Activated CD4-positive, alpha-beta T cell treated with anti-CD3 and anti-CD28 coated beads, Interleukin-2, amount 50 U/mL, for 16 hours (primary cell): ENCODE measurements at regions not wholly inside any gene's neighbourhood (a gene's known extent, or its start where the extent isn't known, plus 50 kb on each side); places are given as distances from the start of the nearest gene placed in this dataset.

ENCODE experiments used
- DNase-seq: peaks from one replicate; pipeline ENCODE4 v3.0.0-alpha.2; 2020

DNA sequence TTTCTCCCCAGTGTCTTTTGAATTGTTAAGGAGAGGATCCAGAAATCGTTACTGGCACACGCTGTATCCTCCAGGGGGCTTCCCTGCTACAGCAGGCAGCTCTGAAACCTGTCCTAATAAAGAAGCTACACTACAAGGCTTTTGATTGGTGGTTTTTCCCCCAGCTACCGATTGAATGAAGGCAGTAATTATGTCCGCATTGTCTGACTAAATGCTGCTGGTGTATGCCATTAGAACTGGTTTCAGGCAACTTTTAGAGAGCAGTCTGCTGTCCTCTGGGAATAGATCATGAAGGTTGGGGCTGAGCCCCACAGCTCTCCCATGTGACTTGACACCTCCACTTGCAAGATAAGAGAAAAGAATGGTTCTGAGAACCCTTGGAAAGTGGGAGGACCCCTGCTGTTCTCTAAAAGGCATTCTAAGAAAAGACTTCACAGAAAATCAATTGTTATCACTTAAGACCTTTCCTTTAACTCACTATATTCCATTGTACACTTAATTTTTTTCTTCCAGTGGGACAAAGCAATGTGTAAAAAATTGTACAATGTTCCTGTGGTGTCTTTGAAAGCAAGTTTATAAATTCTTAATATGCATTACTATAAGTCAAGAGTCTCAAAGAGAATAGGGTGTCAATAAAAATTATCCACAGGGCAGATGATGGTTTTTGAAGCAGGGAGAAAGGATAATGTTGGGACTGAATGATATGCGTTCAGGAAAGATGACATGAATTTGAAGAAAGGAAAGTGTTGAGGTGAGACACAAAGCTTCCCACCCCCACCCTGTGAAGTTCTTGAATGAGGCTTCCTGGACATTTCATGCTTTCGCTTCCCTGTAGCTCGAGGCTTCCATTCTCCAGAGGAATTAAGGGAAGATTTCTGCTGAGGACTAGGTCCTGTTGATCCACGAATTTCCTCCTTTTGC is 53.0 kb upstream of the DAZL start:
- DNase-seq, result no peak

DNA sequence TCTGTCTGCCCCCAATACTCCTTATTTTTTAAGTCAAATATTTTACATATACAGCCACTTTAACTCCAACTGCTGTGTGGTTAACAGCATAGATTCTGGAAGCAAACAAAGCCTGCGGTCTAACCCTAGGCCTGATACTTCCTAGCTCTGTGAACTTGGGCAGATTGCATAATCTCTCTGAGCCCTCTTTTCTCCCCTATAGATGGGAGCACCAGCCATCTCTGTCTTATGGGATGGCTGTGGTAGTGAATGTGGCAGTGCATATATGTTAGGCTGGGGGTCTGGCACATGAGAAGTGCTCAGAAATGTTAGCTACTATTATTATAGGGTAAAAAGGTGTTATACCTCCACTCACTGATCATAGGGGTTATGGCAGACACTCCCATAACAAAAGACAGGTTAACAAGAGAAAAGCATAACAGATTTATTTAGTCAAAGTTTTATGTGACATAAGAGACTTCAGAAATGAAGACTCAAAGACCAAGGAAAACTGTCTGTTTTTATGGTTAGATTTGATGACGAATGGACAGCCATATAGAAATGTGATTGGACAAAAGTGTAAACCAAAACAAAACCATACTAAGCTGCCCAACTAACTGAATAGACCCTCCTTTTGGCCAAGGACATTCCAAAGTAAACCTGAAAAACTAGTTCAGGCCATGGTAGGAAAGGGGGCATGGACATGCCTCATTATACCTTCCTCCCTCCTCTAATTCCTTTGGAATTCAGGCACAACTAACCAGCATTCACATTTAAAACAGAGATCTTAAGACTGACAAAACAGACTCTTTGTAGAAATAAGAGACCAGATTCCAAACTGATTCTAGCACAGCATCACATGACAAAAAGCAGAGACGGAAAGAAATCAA is 53.9 kb upstream of the DAZL start:
- DNase-seq, result no peak

DNA sequence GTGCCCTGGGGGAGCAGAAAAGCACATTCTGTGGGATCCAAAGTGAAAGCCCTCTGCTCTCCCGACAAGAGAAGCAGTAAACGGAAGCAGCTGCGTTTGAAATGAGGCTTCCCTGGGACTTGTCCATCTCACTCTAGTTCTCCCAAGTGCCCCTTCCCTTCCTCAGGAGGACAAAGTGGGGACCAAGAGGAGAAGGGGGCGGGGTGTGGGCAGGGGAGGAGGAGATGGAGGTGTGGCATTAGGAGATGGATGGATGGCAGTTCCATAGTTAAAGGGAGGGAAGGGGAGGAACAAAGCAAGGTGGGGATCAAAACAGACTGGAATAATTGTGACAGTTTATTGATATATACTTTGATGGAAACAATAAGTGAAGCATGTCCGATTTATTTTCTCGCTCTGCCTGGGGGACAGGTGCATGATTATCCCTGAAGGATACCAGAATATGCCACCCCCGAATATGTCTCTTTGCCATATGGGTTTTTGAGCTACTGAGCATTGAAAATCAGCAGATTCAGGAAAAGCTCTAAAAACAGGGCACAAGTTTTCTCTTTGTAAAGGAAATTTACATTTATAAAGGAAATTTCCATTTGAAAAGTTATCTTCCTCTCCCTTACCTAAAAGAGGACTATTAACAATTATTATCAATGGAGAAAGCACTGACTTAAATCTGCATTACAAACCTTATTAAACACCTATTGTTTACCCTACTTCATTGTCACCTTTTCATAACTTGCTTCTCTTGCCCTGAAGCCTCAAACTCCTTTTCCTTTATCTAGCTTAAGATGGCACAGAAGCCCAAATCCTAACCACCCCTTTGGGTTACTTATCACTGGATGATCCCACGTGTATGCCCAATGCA is 58.9 kb upstream of the DAZL start:
- DNase-seq, result no peak

DNA sequence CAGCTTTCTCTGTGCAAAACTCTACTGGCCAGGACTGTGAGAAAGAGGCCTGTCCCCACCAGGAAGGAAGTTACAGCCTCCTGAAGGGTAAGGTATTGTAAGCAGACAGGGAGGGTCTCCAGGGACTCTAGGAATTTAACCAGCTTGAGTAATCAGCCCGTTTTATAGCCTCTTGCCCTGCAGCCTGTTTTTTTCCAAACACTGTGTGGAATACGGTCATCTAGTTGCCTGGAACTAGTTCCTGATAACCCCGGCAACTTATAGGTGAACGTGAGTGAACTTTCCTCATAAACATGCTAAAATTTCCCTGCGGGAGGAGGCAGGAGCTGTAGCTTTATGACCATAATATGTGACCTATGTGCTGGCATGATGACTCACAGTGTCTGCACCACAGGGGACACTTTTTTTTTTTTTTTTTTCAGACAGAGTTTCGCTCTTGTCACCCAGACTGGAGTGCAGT is 60.1 kb upstream of the DAZL start:
- no peak for DNase-seq

DNA sequence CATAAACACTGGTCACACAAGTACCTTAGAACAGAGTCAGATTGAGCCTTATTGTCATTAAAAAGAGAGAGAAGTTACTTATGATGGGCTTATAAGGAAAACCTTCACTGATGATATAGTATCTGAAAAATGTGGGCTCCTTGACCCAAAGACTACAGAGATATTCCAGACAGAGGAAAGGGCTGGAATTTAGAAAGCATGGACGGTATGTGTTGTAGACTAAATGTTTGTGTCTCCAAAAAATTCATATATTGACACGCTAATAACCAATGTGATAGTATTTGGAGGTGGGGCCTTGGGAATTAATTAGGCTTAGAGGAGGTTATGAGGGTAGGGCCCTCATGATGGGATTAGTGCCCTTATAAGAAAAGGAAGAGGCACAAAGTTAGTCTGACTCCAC is 61.0 kb upstream of the DAZL start:
- DNase-seq, result no peak

DNA sequence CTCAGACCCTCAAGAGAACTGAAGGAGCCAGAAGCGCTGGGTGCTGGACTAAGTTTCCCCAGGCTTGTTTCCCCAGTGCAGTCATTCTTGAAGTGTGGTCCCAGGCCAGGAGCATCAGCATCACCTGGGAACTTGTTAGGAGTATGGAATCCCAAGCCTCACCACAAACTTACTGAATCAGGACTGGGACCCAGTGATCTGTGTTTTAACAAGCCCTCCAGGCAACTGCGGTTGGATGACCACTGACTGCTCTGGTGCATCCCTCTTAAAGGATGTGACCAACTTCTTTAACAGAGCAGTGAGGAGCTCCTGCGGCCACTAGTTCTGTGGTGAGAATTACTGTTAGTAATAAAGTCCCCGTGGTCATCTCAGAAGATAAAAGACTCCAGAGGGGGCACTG is 62.4 kb upstream of the DAZL start:
- DNase-seq, result no peak

DNA sequence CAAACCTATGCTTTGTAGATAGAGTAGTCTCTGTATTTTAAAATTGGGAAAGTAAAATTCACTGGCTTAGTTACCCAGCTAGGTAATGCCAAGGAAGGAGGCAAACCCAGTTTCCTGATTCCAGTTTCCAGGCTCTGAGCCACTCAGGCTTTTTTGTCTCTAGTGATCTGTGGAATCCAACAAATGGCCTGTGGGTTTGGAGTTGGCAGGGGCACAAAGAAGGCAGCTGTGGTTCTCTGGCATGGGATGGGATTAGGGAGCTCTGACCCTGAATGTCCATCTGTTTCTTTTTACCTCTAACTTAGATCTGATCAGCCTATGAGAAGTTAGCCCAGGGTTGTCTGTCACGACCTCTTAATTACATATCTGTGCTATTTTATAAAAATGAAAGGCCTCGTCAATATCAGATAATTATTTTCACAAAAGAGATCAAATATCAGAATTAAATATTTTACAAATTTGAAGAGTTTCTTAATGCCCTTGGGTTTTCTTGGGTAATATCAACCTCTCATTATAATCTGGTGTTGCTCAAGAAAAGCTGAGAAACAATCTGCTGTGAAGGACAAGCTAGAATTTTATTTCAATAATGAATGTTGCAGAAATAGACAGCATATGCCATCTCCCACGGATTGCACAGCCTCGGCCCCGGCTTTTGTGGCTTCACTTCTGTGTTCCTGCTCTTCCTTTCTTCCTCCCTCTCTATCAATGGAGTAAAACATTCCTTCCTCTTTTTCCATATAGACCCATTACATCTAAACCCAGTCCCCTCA is 63.7 kb upstream of the DAZL start:
- no peak for DNase-seq

DNA sequence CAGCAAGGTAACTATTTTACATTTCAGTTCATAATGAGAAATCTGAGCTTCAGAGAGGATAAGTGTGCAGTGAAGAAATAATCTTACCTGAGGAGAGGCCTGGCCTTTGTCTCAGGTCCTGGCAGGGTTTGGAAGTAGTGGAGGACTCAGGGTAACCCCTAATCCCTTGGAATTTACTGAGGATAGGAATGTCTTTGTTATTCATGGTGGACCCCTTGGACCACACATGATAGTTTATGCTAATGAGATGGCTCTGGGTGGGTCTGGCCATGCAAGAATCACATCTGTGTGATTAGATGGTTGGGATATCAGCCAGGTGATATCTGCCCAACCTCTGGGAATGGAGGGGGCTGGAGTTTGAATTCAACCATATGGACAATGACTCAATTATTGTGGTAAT is 65.0 kb upstream of the DAZL start:
- no peak for DNase-seq

DNA sequence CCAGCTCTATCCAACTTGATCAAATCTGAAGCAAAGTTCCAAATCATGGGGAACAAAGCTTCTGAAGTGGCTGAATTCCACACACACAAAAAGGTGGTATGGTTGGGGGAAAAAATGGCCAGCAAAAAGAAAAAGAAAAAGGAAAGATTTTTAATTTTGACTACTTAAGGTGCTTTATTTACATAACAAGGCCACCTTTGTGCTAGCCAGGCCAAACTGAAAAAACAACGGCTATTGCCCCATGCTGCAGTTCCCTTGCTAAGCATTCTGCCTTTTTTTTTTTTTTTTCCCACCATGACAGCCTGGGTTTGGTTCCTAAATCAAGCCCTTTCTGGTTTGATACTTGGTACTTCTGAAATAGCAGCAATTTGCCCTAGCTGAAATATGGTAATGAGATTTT is 66.5 kb upstream of the DAZL start:
- no peak for DNase-seq

DNA sequence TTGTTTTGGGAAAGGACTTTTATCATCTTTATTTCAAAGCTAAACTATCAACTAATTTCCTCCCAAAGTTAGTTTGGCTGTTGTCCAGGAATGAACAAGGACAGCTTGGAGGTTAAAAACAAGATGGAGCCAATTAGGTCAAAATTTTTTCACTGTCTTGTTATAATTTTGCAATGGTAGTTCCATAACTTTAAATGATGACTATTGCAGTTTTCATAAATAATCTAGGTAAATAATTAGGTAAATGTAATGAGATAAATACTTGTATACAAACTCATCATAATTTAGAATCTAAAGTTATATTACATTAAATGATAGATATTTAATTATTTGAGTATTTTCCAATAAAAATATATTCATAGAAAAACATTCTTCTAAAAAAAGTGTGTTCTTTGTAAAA is 68.3 kb upstream of the DAZL start:
- no peak for DNase-seq

DNA sequence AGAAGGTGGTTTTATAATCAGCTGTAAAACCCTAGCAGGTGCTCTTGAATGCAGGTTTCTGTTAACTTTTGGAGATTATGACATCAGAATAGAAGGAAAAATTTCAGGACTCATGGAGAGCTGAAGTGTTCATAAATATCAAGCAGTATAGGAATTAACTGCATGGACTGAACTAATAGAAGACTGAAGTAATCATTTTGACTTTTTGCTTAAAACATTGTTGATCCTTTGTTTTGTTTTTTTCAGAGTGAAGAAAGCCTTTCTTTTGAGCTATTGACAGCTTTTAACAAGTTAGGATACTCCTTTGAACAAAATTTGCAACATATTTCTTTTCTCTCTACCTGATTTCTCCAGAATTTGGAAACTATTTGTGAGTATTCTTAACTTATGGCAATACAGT is 70.6 kb upstream of the DAZL start:
- no peak for DNase-seq

DNA sequence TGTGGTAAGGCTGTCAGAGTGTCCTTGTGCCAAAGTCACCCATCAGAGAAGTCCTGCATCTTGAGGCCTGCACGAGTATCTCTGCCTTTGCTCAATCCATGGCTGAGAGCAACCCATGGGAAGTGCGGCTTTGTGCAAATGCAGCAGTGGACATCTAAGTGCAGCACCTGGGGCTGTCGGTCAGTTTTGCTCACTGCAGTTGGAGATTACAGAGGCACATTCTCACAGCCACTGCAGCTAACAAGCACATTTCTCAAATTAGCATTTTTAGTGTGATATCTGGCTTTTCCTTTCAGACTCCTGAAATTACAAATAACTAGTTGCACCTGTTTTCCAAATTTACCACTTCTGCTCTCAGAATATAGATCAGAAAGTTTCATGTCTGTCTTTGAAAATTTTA is 81.5 kb upstream of the DAZL start:
- DNase-seq, result no peak

DNA sequence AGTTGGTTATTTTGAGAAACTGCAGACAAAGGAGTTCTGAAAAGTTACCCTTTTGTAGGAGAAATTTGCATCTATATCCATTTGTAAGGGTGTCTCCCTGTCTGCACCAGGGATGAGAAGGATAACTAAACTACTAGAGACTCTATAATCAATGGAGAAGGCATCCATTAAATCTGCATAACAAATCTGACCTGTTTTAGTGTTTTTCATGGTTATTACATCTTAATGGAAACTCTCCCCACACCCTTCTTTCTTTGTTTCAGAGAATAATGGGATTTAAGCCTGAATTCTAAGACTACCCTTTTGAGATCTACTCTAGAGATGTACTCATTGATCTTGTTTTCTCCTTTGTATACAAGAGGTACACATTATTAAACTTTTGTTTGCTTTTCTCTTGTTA is 82.0 kb upstream of the DAZL start:
- no peak for DNase-seq

DNA sequence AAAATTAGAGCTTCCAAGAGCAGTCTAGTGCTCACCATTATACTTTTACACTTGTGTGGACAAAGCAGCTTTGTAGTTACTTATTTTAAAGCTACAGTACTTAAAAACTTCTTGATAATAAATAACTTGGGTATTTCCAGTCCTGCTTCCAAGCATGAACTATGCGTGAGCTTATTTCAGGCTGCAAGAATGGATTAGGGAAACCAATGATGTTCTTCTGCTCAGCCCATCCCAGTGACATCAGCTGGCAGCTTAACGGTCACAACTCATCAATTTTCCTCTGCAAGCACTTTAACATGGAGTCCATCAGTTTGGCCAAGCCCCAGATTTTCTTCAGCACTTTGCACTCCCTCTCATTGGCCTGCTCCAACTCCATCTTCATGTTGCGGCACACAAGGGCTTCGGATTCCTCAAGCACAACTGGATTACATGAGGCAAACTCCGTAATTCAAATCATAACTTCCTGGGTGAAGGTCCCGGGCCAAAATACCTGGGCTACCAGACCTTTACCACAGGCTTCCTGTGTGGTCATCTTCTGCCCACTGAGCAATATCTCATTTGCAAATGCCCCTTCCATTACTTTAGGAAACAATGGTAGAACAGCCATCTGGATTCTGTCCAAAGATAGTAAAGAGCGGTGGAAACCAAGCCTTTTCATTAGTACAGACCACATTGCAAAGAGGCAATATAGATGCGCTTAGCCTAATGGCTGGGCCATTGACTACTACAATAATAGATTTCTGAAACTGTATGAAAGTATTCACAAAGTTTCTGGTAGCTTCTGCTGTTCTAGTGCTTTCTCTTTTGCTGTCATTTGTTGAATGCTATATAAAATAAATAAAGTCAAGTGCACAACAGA is 87.5 kb upstream of the DAZL start:
- no peak for DNase-seq

DNA sequence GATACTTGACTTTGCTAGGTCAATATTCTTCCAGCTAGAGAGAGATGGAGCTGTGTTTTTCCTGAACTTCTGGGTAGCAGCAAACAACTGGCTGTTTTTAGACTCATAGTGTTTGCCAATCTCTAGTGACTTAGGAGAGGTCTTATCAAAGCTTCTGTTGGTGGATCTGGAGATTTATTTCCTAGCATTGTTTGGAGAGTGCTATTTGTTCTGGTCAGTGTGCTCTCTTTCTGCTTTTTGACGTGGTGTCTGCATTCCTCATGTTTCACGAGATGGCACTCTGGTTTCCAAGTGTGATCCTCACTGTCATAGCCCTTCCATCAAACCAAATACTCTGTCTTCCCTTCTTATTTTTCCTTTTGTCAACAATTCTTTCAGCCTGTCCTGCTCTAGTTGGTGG is 88.6 kb upstream of the DAZL start:
- DNase-seq, result no peak

DNA sequence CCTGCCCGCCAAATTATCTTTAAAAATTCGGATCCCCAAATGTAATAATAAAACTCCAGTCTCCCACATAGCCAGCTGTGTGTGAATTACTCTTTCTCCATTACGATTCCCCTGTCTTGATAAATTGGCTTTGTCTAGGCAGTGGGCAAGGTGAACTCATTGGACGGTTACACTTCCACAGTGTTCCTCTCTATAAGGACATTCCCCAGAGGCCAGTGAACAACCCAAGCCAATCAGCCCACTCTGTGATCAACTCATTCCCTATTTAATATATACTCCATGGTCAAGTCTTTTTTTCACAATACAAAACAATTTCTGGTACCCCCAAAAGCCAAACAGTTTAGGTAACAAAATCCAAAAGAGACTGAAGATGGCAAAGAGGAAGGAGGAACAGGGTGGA is 90.5 kb upstream of the DAZL start:
- no peak for DNase-seq

DNA sequence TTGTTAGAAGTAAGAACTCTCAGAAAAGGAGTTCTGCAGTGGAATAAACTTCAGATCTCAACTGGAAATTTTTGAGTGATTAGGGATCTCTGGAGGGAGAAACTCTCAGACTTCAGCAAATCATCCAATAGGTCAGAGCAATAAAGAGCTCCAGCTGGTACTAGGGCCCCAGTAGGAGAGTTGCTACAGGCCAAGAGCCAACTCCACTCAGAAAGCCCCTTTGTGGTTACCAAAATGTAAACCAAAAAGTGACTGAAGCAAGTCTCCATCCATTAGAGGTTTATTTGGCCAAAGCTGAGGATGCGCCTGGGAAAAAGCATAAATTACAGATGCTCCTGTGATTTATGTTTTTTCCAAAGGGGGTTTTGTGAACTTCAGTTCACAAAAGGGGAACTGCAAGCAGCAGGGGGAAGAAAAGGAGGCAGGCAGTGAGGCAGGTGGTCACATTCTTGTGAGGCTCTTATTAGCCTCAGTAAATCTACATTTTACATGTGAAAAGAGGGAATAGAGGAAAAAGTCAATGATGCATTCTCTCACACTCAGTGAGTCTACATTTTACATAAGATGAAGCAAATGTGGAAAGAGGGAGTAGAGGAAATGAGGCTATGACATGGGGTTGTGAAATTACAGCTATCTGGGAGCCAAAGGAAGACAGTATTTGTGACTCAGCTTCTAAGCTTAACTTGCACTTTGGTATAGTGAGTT is 92.4 kb upstream of the DAZL start:
- DNase-seq, result no peak

DNA sequence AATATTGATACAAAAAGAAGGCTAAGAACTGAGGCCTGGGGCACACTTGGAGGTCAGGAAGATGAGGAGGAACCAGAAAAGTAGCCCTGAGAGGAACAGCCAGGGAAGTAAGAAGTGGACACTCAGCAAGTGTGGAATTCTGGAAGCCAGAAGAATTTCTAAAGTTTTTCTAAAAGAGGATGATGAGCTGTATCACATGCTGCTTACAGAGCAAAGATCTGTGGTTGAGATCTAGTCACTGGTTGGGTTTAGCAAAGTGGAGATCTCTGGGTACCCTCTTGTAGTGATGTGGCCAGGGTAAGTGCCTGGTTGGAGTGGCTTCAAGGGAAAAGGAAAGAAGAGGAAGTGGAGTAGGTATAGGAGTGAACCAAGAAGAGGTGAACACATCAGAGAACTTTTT is 95.4 kb upstream of the DAZL start:
- no peak for DNase-seq

DNA sequence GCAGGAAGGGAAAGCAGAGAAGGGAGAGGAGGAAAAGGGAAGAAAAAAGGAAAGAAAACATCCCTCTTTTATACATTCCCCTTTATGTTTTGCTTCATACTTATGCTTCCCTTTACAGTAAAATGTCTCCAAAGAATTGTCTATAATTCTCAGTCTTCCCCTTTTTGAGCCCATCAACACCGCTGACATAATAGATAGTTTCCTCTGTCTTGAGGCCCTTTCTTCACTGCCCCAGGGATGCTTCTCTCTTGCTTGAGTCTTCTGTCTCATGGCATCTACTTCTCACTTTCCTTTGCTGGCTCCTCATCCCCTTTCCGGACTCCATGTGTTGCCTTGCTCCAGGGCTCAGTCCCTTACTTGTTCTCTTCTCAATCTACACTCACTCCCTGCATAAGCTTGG is 99.7 kb upstream of the DAZL start:
- DNase-seq, result no peak

DNA sequence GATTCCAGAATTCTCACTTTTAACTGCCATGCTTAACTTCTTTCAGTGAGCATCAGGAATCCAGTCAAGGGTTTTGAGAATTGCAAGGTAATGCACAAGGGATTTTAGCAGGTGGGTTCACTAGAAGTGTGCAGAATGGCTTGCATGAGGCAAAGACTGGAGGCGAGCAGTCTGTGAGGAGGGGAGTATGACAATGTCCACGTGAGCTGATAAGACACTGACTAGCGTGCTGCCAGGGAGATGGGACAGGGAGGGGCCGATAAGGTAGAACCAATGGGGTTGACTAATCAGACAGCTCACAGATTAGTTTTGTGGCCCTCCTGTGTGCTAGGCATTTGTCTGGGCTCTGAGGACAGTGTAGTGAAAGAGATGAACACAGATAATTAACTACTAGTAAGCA is 102.0 kb upstream of the DAZL start:
- no peak for DNase-seq

DNA sequence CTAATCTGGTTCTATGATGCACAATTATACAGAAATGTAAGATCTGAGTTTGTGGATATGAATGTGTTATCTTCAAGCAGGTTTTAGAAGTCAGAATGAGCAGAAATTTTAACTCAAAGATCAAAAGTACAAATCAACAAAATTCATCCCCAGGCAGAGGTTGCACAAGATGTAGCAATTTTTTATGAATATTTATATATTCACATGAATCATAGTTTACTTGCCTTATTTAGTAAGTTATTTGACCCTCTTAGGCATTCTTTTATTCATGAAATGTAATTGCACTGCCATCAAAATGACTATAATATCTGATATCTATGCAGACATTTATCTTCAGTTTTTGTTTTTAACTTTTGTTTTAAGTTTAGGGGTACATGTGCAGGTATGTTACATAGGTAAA is 103.1 kb upstream of the DAZL start:
- no peak for DNase-seq
